Hematopoietic multipotent progenitor cell treated with erythropoietin and hydrocortisone succinate and interleukin-3 and kit ligand, for 6 days (in vitro differentiated cells): ENCODE measurements at regions not wholly inside any gene's neighbourhood (a gene's known extent, or its start where the extent isn't known, plus 50 kb on each side); places are given as distances from the start of the nearest gene placed in this dataset.

Experiments
- DNase-seq: peaks from one replicate; pipeline ENCODE4 v3.0.0-alpha.2; 2015

- DNase-seq: no peak
Observed at GRCh38 chr17:33910200-33910857, 344.8 kb upstream of the CCL2 start.

GRCh38 chr17:33914125-33914524 is 341.0 kb upstream of the CCL2 start:
- no peak for DNase-seq

GRCh38 chr17:33922971-33923370 is 332.1 kb upstream of the CCL2 start:
- DNase-seq: no peak

- no peak for DNase-seq
Observed at GRCh38 chr17:33924104-33924503, 331.0 kb upstream of the CCL2 start.

- no peak for DNase-seq
Observed at GRCh38 chr17:33925649-33926048, 329.4 kb upstream of the CCL2 start.

GRCh38 chr17:33927732-33928133 is 327.4 kb upstream of the CCL2 start:
- peak; percentile 57 for DNase-seq

- no peak for DNase-seq
Observed at GRCh38 chr17:33929181-33929724, 325.8 kb upstream of the CCL2 start.

- peak; percentile 32 for DNase-seq
Observed at GRCh38 chr17:33931148-33931814, 323.8 kb upstream of the CCL2 start.

- DNase-seq: no peak
Observed at GRCh38 chr17:33932996-33933395, 322.1 kb upstream of the CCL2 start.

GRCh38 chr17:33933576-33933975 is 321.5 kb upstream of the CCL2 start:
- DNase-seq: no peak

- DNase-seq: no peak
Observed at GRCh38 chr17:33934696-33935095, 320.4 kb upstream of the CCL2 start.

- no peak for DNase-seq
Observed at GRCh38 chr17:33935822-33936221, 319.3 kb upstream of the CCL2 start.

- DNase-seq: no peak
Observed at GRCh38 chr17:33936764-33937163, 318.3 kb upstream of the CCL2 start.

- DNase-seq: no peak
Observed at GRCh38 chr17:33939959-33940358, 315.1 kb upstream of the CCL2 start.

- DNase-seq: no peak
Observed at GRCh38 chr17:33940769-33941370, 314.2 kb upstream of the CCL2 start.

GRCh38 chr17:33941744-33942143 is 313.3 kb upstream of the CCL2 start:
- no peak for DNase-seq

- peak; percentile 57 for DNase-seq
Observed at GRCh38 chr17:33942414-33942813, 312.7 kb upstream of the CCL2 start.

GRCh38 chr17:33944412-33944811 is 310.7 kb upstream of the CCL2 start:
- no peak for DNase-seq

GRCh38 chr17:33944826-33945225 is 310.3 kb upstream of the CCL2 start:
- no peak for DNase-seq

- no peak for DNase-seq
Observed at GRCh38 chr17:33945646-33946546, 309.2 kb upstream of the CCL2 start.

GRCh38 chr17:33947762-33948161 is 307.3 kb upstream of the CCL2 start:
- DNase-seq: no peak

- no peak for DNase-seq
Observed at GRCh38 chr17:33948309-33948708, 306.8 kb upstream of the CCL2 start.

GRCh38 chr17:33949100-33949499 is 306.0 kb upstream of the CCL2 start:
- DNase-seq: peak; percentile 60
